NB4 (cell line): ENCODE measurements at regions not wholly inside any gene's neighbourhood (a gene's known extent, or its start where the extent isn't known, plus 50 kb on each side); places are given as distances from the start of the nearest gene placed in this dataset.
"Not testable (repeated sequence)": the region's sequence is repeated elsewhere in the genome, so short reads cannot be mapped to it uniquely, and the experiment has no call there.

Source experiments
- DNase-seq: peaks from one replicate; pipeline ENCODE4 v3.0.0; 2010; ENCODE audit warnings: low read depth
- H3K4me3 ChIP-seq: one replicate; pipeline ENCODE4 v1.5.1; 2011; ENCODE audit warnings: mild to moderate bottlenecking, low read depth, low read length, moderate library complexity
- MYC ChIP-seq: IDR thresholded peaks from 2 replicates; pipeline ENCODE4 v1.6.1; 2011; ENCODE audit warnings: low read depth, low read length
- POLR2A ChIP-seq: IDR thresholded peaks from 2 replicates; pipeline ENCODE4 v1.6.1; 2011; ENCODE audit warnings: mild to moderate bottlenecking; ENCODE audit not compliant: insufficient read length; ENCODE audit errors: extremely low read depth
- TF ChIP-seq, protein P1 (sequence below): IDR thresholded peaks from 2 replicates; pipeline ENCODE4 v1.6.1; 2011; ENCODE audit warnings: low read depth, low read length
- TF ChIP-seq, protein P2 (sequence below): IDR thresholded peaks from one replicate; pipeline ENCODE4 v1.5.1; 2012; ENCODE audit warnings: low read depth, low read length

DNA sequence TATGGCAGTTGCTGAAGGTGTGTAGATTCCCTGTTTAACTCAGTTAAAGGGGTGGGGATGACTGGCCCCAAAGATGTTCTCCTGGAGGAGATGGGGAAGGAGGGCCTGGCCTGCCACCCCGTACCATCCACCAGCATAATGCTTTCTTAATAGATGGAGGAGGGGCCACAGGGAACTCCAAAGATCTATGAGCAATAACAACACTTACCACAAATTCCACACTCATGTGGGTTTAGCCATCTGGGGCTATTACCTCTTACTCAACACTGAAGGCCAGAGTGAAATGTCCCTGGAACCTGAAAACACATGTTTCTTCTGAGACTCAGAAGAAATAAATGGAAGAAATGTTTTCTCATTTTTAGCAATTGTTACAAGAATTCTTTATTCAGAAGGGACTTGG, 259.0 kb downstream of the CXCL12 start:
- TF ChIP-seq, protein P1, sequence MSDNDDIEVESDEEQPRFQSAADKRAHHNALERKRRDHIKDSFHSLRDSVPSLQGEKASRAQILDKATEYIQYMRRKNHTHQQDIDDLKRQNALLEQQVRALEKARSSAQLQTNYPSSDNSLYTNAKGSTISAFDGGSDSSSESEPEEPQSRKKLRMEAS = no peak
- no peak for TF ChIP-seq POLR2A
- TF ChIP-seq, protein P2, sequence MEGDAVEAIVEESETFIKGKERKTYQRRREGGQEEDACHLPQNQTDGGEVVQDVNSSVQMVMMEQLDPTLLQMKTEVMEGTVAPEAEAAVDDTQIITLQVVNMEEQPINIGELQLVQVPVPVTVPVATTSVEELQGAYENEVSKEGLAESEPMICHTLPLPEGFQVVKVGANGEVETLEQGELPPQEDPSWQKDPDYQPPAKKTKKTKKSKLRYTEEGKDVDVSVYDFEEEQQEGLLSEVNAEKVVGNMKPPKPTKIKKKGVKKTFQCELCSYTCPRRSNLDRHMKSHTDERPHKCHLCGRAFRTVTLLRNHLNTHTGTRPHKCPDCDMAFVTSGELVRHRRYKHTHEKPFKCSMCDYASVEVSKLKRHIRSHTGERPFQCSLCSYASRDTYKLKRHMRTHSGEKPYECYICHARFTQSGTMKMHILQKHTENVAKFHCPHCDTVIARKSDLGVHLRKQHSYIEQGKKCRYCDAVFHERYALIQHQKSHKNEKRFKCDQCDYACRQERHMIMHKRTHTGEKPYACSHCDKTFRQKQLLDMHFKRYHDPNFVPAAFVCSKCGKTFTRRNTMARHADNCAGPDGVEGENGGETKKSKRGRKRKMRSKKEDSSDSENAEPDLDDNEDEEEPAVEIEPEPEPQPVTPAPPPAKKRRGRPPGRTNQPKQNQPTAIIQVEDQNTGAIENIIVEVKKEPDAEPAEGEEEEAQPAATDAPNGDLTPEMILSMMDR = no peak
- no peak for TF ChIP-seq MYC
- DNase-seq = no peak
- no peak overlapping the region for H3K4me3 ChIP-seq

DNA sequence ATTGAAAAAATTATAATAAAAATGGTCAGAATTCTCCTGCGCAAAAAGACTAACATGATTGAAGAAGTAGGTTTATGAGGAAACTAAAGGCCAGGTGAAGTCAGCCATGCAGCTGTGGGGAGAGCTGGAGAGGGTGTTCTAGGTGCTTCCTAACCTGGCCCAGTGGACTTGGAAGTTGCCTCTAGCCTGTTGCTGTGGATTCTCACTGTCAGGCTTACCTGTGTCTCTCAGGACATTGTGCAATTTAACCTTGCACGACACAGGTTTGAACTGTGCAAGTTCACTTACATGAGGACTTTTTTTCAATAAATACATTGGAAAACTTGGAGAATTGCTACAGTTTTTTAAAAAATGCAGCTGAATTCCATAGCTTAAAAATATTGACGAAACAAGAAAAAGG, 266.4 kb downstream of the CXCL12 start:
- TF ChIP-seq, protein P1 = no peak
- TF ChIP-seq, protein P2 = no peak
- TF ChIP-seq POLR2A (no peak), MYC (no peak)
- H3K4me3 ChIP-seq = no peak overlapping the region
- no peak for DNase-seq

DNA sequence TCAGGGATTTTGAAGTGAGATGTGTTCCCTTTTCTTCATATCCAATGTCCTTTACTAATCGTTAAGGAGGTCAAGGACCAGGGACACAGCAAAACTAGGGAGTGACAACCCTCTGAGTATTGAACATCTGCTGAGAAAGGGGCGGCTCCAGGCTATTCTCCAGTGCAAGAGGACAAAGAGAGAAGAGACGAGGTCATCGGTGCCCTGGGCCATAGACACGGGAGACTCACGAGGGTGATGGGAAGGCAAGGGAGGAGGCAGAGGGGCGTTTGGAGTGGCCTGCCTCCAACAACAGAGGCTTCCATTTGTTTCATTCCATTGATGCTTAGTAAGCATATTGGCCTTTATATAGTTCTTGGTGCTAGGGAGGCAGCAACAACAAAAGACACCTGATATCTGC, 268.4 kb downstream of the CXCL12 start:
- no peak for TF ChIP-seq MYC
- TF ChIP-seq, protein P2 = no peak
- TF ChIP-seq, protein P1 = no peak
- TF ChIP-seq POLR2A = no peak
- no peak overlapping the region for H3K4me3 ChIP-seq
- DNase-seq = no peak

DNA sequence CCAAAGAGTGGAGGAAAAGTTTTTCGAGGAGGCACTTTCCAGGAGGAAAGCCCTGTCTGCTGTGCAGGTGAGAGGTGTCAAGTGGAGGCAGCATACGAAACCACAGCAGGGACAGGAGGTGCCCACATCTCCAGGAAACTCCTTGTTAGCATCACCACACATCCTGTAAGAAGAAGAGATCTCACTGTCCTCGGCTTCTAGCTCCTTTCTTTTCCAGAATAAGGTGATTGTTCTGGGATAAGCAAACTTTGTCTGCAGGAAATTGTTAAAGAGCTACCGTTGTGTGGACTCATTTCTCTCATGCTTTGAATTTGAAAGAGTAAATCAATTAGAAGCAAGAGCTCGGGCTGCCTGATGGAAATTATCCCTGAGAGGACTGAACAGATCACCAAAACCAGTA, 269.4 kb downstream of the CXCL12 start:
- DNase-seq = no peak
- H3K4me3 ChIP-seq = no peak overlapping the region
- TF ChIP-seq MYC = no peak
- TF ChIP-seq, protein P2 = no peak
- TF ChIP-seq, protein P1 = no peak
- no peak for TF ChIP-seq POLR2A

DNA sequence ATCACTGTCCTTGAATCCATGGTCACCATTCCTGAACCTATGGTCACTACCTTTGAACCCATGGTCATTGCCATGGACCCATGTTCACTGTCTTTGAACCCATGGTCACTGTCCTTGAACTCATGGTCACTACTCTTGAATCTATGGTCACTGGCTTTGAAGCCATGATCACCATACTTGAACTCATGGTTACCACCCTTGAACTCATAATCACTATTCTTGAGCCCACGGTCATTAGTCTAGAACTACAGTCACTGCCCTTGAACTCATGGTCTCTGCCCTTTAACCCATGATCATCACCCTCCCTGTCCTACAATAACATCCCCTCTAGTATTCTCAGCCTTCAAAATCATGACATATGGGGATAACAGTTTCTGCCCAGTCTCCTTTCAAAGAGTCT, 270.5 kb downstream of the CXCL12 start:
- no peak for TF ChIP-seq MYC
- TF ChIP-seq POLR2A = no peak
- no peak overlapping the region for H3K4me3 ChIP-seq
- no peak for DNase-seq

DNA sequence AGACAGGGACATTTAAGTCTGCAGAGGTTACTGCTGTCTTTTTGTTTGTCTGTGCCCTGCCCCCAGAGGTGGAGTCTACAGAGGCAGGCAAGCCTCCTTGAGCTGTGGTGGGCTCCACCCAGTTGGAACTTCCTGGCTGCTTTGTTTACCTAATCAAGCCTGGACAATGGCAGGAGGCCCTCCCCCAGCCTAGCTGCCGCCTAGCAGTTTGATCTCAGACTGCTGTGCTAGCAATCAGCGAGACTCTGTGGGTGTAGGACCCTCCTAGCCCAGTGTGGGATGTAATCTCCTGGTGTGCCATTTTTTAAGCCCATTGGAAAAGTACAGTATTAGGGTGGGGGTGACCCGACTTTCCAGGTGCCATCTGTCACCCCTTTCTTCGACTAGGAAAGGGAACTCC, 272.6 kb downstream of the CXCL12 start:
- not testable (repeated sequence) for H3K4me3 ChIP-seq, DNase-seq

DNA sequence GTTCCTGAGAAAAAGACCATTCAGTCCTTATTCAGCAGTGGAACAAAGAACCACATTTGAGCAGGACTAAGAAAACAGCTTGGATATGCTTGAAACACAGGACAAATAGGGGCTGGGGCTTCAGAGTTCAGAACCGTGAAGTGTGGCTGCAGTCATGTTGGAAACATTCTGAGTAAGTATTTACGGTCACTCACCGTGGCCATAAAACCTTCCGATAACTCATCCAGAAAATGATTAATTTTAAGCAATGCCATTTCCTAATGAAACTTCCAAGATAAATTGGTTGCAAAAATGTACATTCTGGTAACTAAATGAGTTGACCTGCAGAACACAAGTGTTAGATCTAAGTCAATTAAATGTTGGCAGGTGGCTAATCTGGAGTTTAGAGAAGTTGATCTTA, 279.2 kb downstream of the CXCL12 start:
- TF ChIP-seq POLR2A = no peak
- TF ChIP-seq, protein P2 = no peak
- no peak for TF ChIP-seq MYC
- TF ChIP-seq, protein P1 = no peak
- DNase-seq = no peak
- H3K4me3 ChIP-seq = no peak overlapping the region
